Stimulated activated CD4-positive, alpha-beta T cell treated with anti-CD3 and anti-CD28 coated beads, Interleukin-15, amount 100 ng/mL, for 24 hours (primary cell): ENCODE measurements at regions not wholly inside any gene's neighbourhood (a gene's known extent, or its start where the extent isn't known, plus 50 kb on each side); places are given as distances from the start of the nearest gene placed in this dataset.

Experiments used
- DNase-seq: peaks from one replicate; pipeline ENCODE4 v3.0.0-alpha.2; 2020

DNA sequence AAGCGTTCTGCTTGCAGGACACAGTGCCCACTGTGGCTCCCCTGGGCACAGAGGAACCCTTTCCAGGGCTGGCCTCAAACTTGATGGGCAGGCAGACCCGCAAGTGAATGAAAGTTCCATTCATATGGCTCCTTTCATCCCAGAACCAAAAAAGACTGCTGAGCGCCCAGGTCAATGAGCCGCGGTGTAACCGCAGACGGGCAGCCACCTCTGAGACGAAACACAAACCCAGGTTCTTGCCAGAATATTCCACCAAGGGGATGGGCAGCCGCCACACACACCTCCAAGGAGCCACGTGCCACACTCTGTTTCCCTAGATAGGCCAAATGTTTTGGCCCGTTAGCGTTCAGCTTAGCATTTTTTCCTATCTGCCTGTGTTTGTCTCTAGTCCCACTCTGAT, 82.8 kb upstream of the IGF1R start:
- no peak for DNase-seq

DNA sequence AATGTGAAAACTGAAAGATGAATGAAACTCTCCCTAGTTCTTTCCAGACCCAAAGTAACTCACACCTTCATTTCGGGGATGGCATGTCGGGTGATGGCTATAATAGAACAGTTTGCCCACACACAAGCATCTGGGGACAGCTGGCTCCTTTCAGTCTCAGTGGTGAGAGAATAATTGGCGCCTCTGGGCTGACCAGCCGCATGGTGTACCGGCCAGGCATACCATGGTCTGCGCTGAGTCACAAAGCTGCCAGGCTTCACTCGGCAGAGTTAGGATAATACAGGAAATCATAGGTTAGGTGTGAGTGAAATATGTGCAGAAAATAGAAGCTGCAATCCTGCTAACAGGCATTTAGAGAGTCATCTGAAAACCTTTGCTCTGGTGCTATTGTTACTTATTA, 80.4 kb upstream of the IGF1R start:
- DNase-seq: no peak

DNA sequence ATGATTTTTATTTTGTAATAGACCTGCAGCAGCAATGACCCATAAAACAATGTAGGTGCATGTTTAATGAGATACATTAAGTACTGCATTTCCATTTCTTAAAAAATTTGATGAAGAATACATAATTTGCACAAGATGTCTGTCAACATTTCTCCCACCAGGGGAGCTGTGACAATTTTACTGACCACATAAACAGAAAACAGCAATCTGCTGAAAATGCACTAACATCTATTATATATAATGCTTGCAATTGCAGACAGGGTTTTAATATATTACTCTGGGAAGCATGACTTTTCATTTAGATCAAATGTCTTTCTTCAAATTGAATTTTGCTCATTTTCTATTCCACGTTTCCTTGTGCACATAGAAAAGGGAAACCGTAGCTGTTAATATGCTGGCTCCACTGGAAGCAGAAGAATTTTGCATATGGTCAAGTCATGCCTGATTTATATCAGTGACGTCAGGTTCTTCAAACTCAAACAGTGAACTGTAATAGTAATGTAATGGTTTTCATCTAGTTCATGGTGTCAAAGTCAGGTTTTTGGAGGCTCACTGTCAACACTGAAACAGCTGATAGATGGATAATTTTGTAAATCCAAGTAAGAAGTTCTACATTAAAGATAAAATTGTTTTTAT, 79.8 kb upstream of the IGF1R start:
- DNase-seq: no peak

DNA sequence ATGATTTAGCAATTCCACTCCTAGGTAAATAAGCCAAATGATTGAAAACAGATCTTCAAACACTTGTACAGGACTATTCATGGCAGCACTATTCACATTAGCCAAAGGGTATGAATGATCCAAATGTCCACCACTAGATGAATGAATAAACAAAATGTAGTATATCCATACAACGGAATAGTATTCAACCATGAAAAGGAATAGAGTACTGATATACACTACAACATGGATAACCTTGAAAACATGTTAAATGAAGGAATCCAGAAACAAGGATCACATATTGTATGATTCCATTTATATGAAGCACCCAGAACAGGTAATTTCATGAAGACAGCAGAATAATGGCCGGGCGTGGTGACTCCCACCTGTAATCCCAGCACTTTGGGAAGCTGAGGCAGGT, 78.2 kb upstream of the IGF1R start:
- no peak for DNase-seq

DNA sequence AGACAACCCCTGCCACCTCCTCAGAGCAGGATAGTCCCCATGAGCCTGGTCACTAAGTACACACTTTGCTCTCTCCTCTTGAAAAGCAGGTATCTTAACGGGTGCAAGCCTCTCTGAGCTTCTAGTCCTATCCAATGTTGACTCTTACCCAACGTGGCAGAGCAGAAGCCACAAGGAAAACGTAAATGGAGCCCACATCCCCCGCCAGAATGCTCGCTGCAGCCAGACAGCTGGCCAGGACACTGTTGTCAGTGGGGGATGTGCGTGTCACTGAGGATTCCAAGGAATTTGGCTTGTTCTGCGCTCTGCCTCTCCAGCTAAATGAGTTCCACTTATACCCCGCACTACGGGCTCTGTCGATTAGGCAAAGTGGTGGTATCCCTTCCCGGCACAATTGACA, 67.8 kb upstream of the IGF1R start:
- DNase-seq: no peak

DNA sequence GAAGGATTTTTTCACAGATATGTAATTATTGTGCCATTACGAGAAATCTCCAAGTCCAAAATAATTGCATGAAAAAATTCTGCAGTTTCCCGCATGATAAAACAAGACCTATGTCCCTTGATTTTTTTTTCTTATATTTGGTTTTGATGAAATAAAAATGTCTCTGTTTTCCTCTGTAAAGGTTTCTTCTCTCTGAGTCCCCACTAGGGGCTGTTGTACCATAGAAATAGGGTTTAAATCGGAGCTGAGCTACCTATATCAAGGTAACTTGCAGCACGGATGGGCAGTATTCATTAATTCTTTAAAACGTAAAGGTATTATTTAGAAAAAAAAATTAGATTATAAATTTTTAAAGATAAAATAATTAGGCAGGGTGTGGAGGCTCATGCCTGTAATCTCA, 66.6 kb upstream of the IGF1R start:
- DNase-seq: no peak

DNA sequence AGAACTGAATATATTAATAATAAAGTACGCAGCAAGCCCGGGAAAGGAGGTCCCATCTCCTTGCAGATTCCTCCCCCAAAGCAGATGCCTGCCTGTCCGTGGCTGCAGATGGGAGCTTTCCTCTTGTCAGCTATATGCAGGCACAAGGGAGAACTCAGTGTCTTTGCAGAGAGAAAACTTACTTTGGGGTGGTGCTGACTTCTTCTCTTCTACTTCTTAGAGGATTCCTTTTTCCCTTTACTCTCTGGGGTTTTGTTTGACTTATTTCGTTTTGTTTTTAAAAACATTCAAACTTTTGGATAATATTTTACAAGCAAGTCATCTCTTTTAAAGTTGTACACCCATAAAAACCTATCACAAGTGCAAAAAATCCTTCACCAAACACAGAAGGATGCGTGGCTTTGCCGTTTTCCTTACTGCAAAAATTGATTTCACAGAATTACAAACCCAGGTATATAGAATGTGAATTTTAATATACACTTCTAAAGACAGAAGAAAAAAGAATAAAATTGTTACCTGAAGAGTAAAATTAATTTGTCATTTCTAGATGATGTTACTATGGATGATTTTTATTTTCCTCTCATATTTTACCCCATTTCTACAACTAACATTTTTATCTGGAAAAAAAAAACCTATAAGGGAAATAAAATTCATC, 65.3 kb upstream of the IGF1R start:
- no peak for DNase-seq

DNA sequence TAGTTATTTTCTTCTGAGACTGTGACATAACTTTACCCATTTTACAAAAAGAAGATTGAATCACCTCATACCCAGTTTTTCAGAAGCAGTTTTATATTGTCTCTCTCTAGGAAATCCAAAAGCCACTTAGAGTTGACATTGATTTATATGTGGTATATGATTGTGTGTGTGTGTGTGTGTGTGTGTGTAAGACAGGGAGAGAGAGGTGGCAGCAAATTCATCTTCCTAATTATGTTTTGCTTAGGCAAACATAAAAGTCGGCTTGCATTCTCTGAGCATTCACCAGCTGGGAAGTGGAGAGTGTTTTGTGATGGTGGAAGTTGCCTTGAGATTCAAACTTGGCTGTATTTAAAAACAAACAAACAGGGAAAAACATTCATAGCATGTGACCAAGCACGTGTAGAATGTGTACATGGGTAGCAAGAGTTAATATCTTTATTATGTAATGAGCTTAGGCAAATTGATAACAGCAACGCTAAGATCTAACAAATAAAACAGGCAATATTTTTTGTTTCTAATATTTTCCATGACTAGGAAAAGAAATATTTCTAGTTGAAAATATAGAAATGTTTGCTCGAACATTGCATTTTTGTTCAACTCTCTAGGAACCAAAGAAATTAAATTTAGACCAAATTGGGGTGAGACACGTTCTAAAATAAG, 64.4 kb upstream of the IGF1R start:
- no peak for DNase-seq

DNA sequence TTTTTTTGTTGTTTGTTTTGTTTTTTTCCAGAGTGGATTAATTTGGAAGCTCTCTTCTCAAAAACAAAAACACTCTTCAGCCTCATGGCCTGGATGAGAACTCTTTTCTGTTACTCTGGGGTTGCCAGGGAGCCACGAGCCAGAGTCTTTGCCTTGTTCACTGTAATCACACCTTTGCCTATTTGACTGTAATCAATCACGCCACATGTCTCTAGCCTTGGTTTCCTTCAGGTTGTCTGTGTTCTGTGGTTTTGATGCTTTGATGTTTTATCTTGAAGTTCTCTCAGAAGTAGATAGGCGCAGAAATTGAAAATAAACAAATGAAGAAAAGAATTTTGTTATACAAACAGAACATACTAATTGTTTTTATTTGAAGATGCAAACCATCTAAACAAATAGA, 62.3 kb upstream of the IGF1R start:
- no peak for DNase-seq

DNA sequence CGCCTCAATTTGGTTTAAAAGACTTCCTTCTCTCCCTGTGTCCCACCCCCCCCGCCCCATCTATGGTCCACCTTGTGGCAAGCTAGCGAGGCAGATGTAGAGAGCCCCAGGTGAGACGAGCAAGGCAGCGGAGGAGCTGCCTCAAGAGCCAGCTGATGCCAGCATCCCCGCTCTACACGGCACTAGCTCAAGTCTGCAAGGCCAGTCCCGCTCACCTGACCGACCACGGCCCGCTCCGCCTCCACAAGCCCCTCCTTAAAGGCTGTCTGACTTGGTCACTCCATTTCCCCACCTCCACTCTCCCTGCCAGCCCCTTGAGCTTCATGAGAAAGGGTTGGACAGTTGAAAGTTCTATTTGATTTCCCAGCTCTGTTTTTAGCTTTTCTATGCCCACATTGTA, 56.2 kb upstream of the IGF1R start:
- DNase-seq: no peak

DNA sequence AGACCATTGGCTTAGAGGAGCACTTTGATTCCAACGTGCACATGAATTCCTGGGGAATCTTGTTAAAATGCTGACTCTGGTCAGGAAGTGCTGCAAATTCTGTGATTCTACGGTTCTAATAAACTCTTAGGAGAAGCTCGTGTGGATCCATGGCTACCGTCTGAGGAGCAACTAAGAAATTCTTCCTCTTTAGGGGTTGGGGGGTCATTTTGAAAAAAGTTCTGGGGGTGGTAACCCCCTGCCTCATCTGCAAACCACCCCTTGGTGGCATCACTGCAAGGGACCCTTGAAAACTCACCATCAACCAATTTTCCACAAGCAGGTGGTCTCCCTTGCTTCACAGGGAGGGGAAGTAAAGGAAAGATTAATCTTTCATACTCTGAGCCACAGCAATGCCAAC, 52.2 kb upstream of the IGF1R start:
- DNase-seq: no peak

DNA sequence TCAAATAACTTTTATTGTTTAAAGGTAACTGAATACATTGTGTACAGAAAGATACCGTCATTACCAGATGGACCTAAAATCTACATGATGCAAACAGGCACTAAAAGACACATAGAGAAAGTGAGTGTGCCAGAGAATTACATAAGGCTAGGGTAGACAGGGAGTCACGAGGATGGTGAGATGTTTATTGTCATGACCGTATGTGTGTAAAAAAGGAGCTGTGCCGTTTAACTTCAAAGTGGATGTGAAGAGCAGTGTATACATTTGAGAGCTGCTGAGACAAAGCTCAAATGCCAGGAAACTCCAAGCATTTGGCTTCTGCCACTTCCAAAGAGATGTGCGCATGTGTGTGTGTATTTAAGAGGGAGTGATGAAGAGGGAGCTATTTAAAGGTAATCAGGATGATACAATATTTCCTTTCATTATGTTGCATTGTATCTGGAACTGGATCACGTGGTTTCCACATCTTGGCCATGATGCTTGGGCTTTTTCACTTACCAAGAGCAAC, 51.4 kb upstream of the IGF1R start:
- DNase-seq: no peak

DNA sequence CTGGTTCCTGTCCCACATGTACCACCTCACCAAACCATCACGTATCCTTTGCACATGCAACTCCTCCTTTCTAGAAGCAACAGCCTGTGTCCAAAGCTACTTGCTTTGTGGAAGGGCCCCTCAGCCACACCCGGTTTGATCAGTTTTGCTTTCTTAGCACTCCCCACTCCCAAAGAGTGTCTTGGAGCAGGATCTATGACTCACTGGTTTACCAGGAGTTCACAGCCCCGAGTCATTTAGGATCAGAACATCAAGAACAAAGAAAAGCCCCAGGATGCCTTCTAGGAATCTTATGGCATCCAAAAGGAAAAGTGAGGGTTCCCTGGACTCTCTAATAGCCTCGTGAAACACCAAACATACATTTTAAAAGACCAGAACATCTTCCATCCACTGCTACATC, 50.7 kb upstream of the IGF1R start:
- DNase-seq: no peak
